ENCODE measurements at regions not wholly inside any gene's neighbourhood (a gene's known extent, or its start where the extent isn't known, plus 50 kb on each side); places are given as distances from the start of the nearest gene placed in this dataset.

- no peak for DNase-seq (ENCODE audit: low read depth)
- TF ChIP-seq, protein P1, sequence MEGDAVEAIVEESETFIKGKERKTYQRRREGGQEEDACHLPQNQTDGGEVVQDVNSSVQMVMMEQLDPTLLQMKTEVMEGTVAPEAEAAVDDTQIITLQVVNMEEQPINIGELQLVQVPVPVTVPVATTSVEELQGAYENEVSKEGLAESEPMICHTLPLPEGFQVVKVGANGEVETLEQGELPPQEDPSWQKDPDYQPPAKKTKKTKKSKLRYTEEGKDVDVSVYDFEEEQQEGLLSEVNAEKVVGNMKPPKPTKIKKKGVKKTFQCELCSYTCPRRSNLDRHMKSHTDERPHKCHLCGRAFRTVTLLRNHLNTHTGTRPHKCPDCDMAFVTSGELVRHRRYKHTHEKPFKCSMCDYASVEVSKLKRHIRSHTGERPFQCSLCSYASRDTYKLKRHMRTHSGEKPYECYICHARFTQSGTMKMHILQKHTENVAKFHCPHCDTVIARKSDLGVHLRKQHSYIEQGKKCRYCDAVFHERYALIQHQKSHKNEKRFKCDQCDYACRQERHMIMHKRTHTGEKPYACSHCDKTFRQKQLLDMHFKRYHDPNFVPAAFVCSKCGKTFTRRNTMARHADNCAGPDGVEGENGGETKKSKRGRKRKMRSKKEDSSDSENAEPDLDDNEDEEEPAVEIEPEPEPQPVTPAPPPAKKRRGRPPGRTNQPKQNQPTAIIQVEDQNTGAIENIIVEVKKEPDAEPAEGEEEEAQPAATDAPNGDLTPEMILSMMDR (IDR thresholded peaks at IDR 0.05; ENCODE audit: insufficient read depth, low read depth, low read length, missing control alignments), result no peak
- no peak overlapping the region for H3K4me3 ChIP-seq (ENCODE audit: low read depth, low read length)
These were observed 124.0 kb upstream of the PRSS58 start for GRCh38 chr7:142381727-142382390.

DNA sequence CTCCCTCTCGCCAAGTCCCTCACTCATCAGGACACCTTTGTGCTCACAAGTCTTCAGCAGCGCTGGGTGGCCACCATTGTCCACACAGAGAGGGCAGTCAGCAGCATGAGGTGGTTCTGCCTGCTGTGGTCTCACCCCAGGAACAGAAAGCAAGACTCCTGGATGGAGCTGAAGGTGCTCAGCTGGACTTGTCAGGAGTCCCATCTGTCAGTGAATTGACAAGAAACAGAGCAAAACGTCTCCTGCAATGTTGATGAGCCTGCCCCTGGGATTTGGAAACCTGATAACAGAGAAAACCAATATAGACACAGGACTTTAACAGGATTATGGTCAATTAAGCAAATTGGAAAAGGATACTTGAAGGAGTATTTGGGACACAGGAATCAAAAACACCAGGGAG is 122.2 kb upstream of the PRSS58 start:
- TF ChIP-seq, protein P1 (IDR thresholded peaks at IDR 0.05; ENCODE audit: insufficient read depth, low read depth, low read length, missing control alignments), result no peak
- no peak overlapping the region for H3K4me3 ChIP-seq (ENCODE audit: low read depth, low read length)
- no peak for DNase-seq (ENCODE audit: low read depth)

DNA sequence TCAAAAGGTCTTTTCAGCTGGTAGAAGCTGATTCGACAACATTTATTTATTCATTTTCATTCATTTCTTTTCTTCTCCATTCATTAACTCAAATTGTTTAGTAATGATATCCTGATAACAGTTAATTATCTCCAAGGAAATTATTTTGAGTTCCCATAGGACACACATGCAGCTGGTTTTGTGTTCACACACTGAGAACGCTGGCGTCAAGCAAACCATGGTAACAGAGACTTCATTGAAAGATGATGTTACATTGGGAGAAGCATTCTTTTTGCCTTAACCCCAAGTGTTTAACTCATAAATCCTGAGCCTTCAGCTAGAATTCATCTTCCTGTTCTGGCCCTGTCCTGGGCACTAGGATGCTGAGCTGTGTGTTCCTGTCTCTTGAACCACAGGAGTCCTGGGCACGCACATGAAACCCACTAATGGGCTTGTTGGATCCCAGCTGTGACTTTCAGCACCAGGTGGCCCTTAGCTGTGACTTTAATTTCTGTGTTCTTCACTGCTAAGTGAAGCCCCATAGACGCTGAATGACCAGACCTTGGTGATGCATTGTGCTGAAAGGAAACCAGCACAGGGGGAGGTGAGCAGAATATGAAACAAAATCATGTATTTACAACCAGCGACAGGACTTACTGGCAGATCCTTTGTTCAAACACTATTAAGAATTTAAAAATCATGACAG is 121.5 kb upstream of the PRSS58 start:
- TF ChIP-seq, protein P1 (IDR thresholded peaks at IDR 0.05; ENCODE audit: insufficient read depth, low read depth, low read length, missing control alignments), result no peak
- no peak for DNase-seq (ENCODE audit: low read depth)
- no peak overlapping the region for H3K4me3 ChIP-seq (ENCODE audit: low read depth, low read length)

DNA sequence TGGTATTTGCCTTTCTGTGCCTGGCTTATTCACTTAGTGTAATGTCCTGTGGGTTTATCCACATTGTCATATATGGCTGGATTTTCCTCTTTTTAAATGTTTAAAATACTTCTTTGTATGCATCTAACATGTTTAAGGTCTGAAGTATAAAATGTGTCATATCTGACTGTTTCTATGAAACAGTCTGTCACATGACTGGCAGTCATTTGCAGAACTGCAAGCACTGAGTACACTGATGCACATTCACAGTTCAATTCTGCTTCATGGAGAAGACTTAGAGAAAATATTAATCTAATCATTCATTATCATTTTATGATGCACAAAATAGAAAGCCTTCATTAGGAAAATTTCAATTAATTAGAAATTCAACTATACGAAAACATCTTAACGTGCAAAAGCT is 119.7 kb upstream of the PRSS58 start:
- TF ChIP-seq, protein P1 (IDR thresholded peaks at IDR 0.05; ENCODE audit: insufficient read depth, low read depth, low read length, missing control alignments), result no peak
- no peak overlapping the region for H3K4me3 ChIP-seq (ENCODE audit: low read depth, low read length)
- no peak for DNase-seq (ENCODE audit: low read depth)

DNA sequence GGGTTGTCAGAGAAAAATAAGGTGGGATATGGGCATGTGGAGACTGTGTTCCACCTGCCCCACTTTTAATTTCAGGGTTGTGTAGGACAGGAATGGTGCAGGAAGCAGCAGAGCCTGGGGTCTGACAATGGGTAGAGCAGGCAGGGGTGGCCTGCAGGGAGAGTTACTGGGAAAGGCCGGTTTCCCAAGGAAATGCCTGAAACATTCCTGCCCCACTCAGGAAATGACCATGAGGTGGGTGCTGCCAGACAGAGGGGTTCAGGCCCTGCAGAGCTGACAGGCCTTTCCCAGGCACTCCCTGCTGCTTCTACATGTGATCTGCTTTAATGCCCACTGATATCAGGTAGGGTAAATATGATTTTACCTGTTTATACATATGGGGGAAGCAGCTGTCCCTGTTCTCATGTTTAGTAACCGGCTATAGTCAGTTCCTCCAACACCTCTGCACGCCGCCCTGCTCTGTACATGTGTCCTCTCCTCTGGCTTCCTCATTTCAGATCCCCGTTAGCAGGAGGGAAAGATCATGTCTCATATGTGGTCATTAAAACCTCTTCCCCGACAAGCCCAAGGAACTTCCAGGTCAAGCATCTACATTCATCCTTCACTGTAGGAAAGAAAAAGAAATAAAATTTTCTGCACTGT is 118.6 kb upstream of the PRSS58 start:
- DNase-seq (ENCODE audit: low read depth), result no peak
- TF ChIP-seq, protein P1 (IDR thresholded peaks at IDR 0.05; ENCODE audit: insufficient read depth, low read depth, low read length, missing control alignments), result no peak
- no peak overlapping the region for H3K4me3 ChIP-seq (ENCODE audit: low read depth, low read length)

DNA sequence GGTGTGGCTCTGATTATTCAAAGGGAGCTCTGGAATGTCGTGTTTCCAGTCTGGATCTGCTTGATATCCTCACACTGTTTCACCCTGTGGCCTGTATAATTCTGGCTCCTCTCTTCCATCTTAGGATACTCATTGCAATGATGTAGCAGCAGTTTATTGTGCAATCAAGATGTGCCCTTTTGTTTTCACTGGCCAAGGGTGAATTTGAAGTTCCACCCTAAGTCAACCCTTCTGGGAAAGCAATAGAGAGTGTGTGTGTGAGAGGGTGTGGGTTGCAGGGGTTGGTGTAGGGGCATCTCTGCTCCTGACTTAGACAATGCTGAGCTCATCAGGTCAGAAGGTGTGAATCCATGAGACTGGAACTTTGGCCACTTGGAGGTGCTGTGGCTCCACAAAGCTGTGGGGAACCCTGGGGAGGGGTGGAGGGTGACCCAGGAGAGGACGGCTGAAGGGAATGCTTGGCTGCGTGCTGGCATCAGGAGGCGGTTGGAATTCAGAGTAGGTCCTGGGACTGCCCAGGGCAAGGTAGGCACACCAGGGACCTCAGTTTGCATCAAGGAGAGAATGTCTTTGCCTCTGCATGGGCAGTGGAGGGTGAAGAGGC is 118.0 kb upstream of the PRSS58 start:
- no peak for DNase-seq (ENCODE audit: low read depth)
- TF ChIP-seq, protein P1 (IDR thresholded peaks at IDR 0.05; ENCODE audit: insufficient read depth, low read depth, low read length, missing control alignments), result no peak
- H3K4me3 ChIP-seq (ENCODE audit: low read depth, low read length), result no peak overlapping the region

All from GM12865 (cell line).